Sigmoid colon (tissue), 4 donors: ENCODE measurements at regions not wholly inside any gene's neighbourhood (a gene's known extent, or its start where the extent isn't known, plus 50 kb on each side); places are given as distances from the start of the nearest gene placed in this dataset.

Experiments
- EP300 ChIP-seq, 4 donors: sonication (generic); formaldehyde crosslinking; IDR thresholded peaks; one replicate each; pipeline ENCODE4 v1.6.1; 2017; ENCODE audit warnings: antibody characterized with exemption in 4 of 4
- POLR2A ChIP-seq, 2 donors: fragments of 450-650 bp; IDR thresholded peaks; one replicate each; pipeline ENCODE4 v1.6.1; 2016; ENCODE audit warnings: antibody characterized with exemption in 2 of 2, mild to moderate bottlenecking in 2 of 2, moderate library complexity in 2 of 2
- POLR2AphosphoS5 ChIP-seq, 4 donors: sonication (generic); formaldehyde crosslinking; IDR thresholded peaks; one replicate each; pipeline ENCODE4 v1.6.1; 2017; ENCODE audit warnings: antibody characterized with exemption in 4 of 4
- TF ChIP-seq, protein P1 (sequence below), 4 experiments: fragments of 450-650 bp in 3 of 4; fragments of 200-600 bp in 1 of 4; IDR thresholded peaks; one replicate each; pipeline ENCODE4 v1.5.1; 2016 to 2019; ENCODE audit warnings: antibody characterized with exemption in 4 of 4, mild to moderate bottlenecking in 3 of 4, moderate library complexity in 2 of 4

DNA sequence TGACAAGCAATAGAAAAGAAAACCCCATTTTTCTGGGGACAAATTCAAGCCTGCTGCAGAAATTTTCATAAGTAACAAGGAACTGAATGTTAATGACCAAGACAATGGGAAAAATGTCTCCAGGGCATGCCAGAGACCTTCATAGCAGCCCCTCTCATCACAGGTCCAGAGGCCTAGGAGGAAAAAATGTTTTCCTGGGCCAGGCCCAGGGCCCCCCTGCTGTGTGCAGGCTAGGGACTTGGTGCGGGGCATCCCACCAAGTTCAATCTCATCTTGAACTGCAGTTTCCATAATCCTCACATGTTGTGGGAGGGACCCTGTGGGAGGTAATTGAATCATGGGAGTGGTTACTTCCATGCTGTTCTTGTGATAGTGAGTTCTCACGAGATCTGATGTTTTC, 211.5 kb upstream of the GRIA3 start:
- TF ChIP-seq POLR2A (IDR thresholded peaks at IDR 0.05) (no peak), POLR2AphosphoS5 (IDR thresholded peaks at IDR 0.05) (no peak), EP300 (IDR thresholded peaks at IDR 0.05) (no peak)
- TF ChIP-seq, protein P1, sequence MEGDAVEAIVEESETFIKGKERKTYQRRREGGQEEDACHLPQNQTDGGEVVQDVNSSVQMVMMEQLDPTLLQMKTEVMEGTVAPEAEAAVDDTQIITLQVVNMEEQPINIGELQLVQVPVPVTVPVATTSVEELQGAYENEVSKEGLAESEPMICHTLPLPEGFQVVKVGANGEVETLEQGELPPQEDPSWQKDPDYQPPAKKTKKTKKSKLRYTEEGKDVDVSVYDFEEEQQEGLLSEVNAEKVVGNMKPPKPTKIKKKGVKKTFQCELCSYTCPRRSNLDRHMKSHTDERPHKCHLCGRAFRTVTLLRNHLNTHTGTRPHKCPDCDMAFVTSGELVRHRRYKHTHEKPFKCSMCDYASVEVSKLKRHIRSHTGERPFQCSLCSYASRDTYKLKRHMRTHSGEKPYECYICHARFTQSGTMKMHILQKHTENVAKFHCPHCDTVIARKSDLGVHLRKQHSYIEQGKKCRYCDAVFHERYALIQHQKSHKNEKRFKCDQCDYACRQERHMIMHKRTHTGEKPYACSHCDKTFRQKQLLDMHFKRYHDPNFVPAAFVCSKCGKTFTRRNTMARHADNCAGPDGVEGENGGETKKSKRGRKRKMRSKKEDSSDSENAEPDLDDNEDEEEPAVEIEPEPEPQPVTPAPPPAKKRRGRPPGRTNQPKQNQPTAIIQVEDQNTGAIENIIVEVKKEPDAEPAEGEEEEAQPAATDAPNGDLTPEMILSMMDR (IDR thresholded peaks at IDR 0.05) = no peak
